K562 (cell line): ENCODE measurements at regions not wholly inside any gene's neighbourhood (a gene's known extent, or its start where the extent isn't known, plus 50 kb on each side); places are given as distances from the start of the nearest gene placed in this dataset.

Experiments used
- ATAC-seq: fragments of 200-7000 bp; cut with Tn5 transposase; 3 replicates; pipeline ENCODE4 v1.9.1; 2020; ENCODE audit warnings: moderate library complexity
- BruUV-seq: library from RNA; stranded (reverse); fragments of 400-500 nt; replicated peaks from 2 replicates; lab custom pipeline; 2021; lab: Mats Ljungman, UMichigan
- CTCF ChIA-PET: fragments of 300-600 bp; formaldehyde crosslinking; extraction: SDS; loops from one replicate; lab custom pipeline; 2021; ENCODE audit warnings: low intra/inter-chr PET ratio; lab: Yijun Ruan, JAX
- POLR2A ChIA-PET: fragments of 300-600, 350-650 bp; sonication (Branson Sonifier 250); formaldehyde crosslinking; extraction: SDS; loops from one replicate; lab custom pipeline; 2021; ENCODE audit warnings: antibody characterized with exemption, inconsistent platforms; lab: Yijun Ruan, JAX
- DNase-seq, 4 experiments: peaks; one replicate each; pipeline versions ENCODE4 v3.0.0 to v3.0.0-alpha.2; 2011 to 2018; ENCODE audit warnings: low spot score in 3 of 4, mixed read lengths in 3 of 4; ENCODE audit errors: extremely low read depth in 1 of 4
- FAIRE-seq: peaks from 2 replicates; lab custom pipeline; 2011; peaks lifted over from hg19 to GRCh38; lab: Jason Lieb, UNC
- H2AFZ ChIP-seq: 2 replicates; pipeline ENCODE4 v1.6.0; 2011; ENCODE audit warnings: low read depth, low read length, control low read depth, inconsistent platforms
- H3K27ac ChIP-seq: fragments of 200-600 bp; 3 replicates; pipeline ENCODE4 v1.8.0; 2011; ENCODE audit warnings: low read depth, mild to moderate bottlenecking, control low read depth, inconsistent platforms, low read length, moderate library complexity, mixed read lengths; ENCODE audit errors: extremely low read depth
- H3K27me3 ChIP-seq, 2 experiments: fragments of 300-600 bp in 1 of 2; 2 replicates in 1 of 2; 3 replicates in 1 of 2; pipeline versions ENCODE4 v1.6.0 to v1.8.0; 2011; ENCODE audit warnings: inconsistent platforms in 2 of 2, low read length in 2 of 2, mild to moderate bottlenecking in 1 of 2, mixed read lengths in 1 of 2, moderate library complexity in 1 of 2; ENCODE audit not compliant: control insufficient read depth in 2 of 2, insufficient read depth in 2 of 2
- H3K36me3 ChIP-seq: fragments of 300-600 bp; 3 replicates; pipeline ENCODE4 v1.8.0; 2011; ENCODE audit warnings: mild to moderate bottlenecking, low read length, inconsistent platforms; ENCODE audit not compliant: control insufficient read depth, insufficient read depth
- H3K4me1 ChIP-seq, 2 experiments: fragments of 200-600 bp in 1 of 2; replicated peaks in 1 of 2; 2 replicates in 1 of 2; 3 replicates in 1 of 2; pipeline versions ENCODE4 v1.5.1 to v1.8.0; 2011; ENCODE audit warnings: inconsistent platforms in 2 of 2, low read length in 2 of 2, mild to moderate bottlenecking in 1 of 2, mixed read lengths in 1 of 2, moderate library complexity in 1 of 2; ENCODE audit not compliant: control insufficient read depth in 2 of 2, insufficient read depth in 2 of 2
- H3K4me2 ChIP-seq: 2 replicates; pipeline ENCODE4 v1.6.1; 2011; ENCODE audit warnings: low read length, control low read depth, inconsistent platforms, mixed read lengths; ENCODE audit not compliant: insufficient read depth
- H3K4me3 ChIP-seq: fragments of 200-600 bp; sonication (generic), shearing (Covaris generic); 2 replicates; pipeline ENCODE4 v1.5.1; 2016; ENCODE audit warnings: control low read depth, inconsistent platforms
- H3K79me2 ChIP-seq: fragments of 200-600 bp; 3 replicates; pipeline ENCODE4 v1.8.0; 2011; ENCODE audit warnings: low read length, inconsistent platforms; ENCODE audit not compliant: control insufficient read depth, insufficient read depth
- H3K9ac ChIP-seq, 2 experiments: 2 replicates each; pipeline versions ENCODE4 v1.6.0 to v1.6.1; 2011; ENCODE audit warnings: low read depth in 2 of 2, low read length in 2 of 2, control low read depth in 1 of 2, inconsistent platforms in 1 of 2, mild to moderate bottlenecking in 1 of 2, mixed read lengths in 1 of 2; ENCODE audit not compliant: insufficient read depth in 1 of 2
- H3K9me1 ChIP-seq: one replicate; pipeline ENCODE4 v1.6.0; 2011; ENCODE audit warnings: inconsistent platforms, mild to moderate bottlenecking, low read length, moderate library complexity; ENCODE audit not compliant: control insufficient read depth, insufficient read depth
- H3K9me3 ChIP-seq: replicated peaks from 2 replicates; pipeline ENCODE4 v1.5.1; 2011; ENCODE audit warnings: low read depth, low read length, inconsistent platforms; ENCODE audit not compliant: control insufficient read depth, insufficient read depth
- H4K20me1 ChIP-seq: replicated peaks from 2 replicates; pipeline ENCODE4 v1.6.1; 2011; ENCODE audit warnings: low read length, inconsistent platforms, mixed read lengths; ENCODE audit not compliant: control insufficient read depth, insufficient read depth
- ARID2 ChIP-seq: fragments of 450-650 bp; IDR thresholded peaks from 2 replicates; pipeline ENCODE4 v1.6.1; 2017; ENCODE audit warnings: antibody characterized with exemption, mild to moderate bottlenecking
- ASH1L ChIP-seq: fragments of 450-650 bp; IDR thresholded peaks from 2 replicates; pipeline ENCODE4 v1.6.1; 2018; ENCODE audit warnings: borderline replicate concordance, mild to moderate bottlenecking, low read depth; ENCODE audit not compliant: partially characterized antibody
- ATF2 ChIP-seq: sonication (generic); formaldehyde crosslinking; IDR thresholded peaks from 2 replicates; pipeline ENCODE4 v1.8.1; 2022; ENCODE audit warnings: missing genetic modification reagents
- CREBBP ChIP-seq: IDR thresholded peaks from one replicate; pipeline ENCODE4 v1.6.1; 2012; ENCODE audit warnings: low read depth, mild to moderate bottlenecking, control low read depth, inconsistent platforms, low read length
- CTCF ChIP-seq, 3 experiments: IDR thresholded peaks in 2 of 3; conservative IDR thresholded peaks in 1 of 3; 2 replicates each; pipeline ENCODE4 v1.5.1; 2011 to 2012; ENCODE audit warnings: low read length in 3 of 3, mild to moderate bottlenecking in 3 of 3, control low read depth in 2 of 3, improper control_type of control experiment in 1 of 3, inconsistent platforms in 1 of 3, low read depth in 1 of 3, mixed read lengths in 1 of 3, moderate library complexity in 1 of 3; ENCODE audit not compliant: insufficient read depth in 2 of 3
- FOXP1 ChIP-seq: sonication (generic); formaldehyde crosslinking; IDR thresholded peaks from 2 replicates; pipeline ENCODE4 v1.8.0; 2022; ENCODE audit warnings: mild to moderate bottlenecking, missing genetic modification reagents
- MCM5 ChIP-seq: fragments of 450-650 bp; IDR thresholded peaks from 2 replicates; pipeline ENCODE4 v1.6.1; 2016; ENCODE audit warnings: low read depth
- MNT ChIP-seq, 2 experiments: fragments of 450-650 bp; conservative IDR thresholded peaks; 2 replicates each; pipeline ENCODE4 v1.6.1; 2017; ENCODE audit warnings: mild to moderate bottlenecking in 2 of 2, moderate library complexity in 2 of 2
- NFATC3 ChIP-seq: fragments of 450-650 bp; IDR thresholded peaks from 2 replicates; pipeline ENCODE4 v1.6.1; 2017; ENCODE audit warnings: mild to moderate bottlenecking
- POU5F1 ChIP-seq: fragments of 150-350 bp; IDR thresholded peaks from 2 replicates; pipeline ENCODE4 v1.6.1; 2014; ENCODE audit warnings: borderline replicate concordance, low read length, low read depth, mild to moderate bottlenecking; ENCODE audit not compliant: partially characterized antibody
- PTTG1 ChIP-seq: fragments of 450-650 bp; IDR thresholded peaks from 2 replicates; pipeline ENCODE4 v1.6.1; 2016; ENCODE audit warnings: low read depth, mild to moderate bottlenecking, missing genetic modification characterization, missing compliant biosample characterization
- ZNF274 ChIP-seq: IDR thresholded peaks from 2 replicates; pipeline ENCODE4 v1.6.1; 2011; ENCODE audit warnings: low read depth, mild to moderate bottlenecking, low read length, moderate library complexity, borderline replicate concordance
- ZNF354B ChIP-seq: fragments of 250-450 bp; sonication (Bioruptor Pico); IDR thresholded peaks from 2 replicates; pipeline ENCODE4 v1.4.0; 2020
- ZNF583 ChIP-seq: fragments of 250-450 bp; sonication (Bioruptor Pico); IDR thresholded peaks from 2 replicates; pipeline ENCODE4 v1.4.0; 2020
- WGBS: fragments of 100-300 bp; shearing (Covaris generic); methylation state at CpG from one replicate; pipeline ENCODE4 v1.1.6; 2016; ENCODE audit warnings: low coverage, mixed read lengths; ENCODE audit not compliant: insufficient coverage; ENCODE audit errors: missing lambda C conversion rate; 5-methylcytosine and 5-hydroxymethylcytosine counted together
- in situ Hi-C: fragments of 300-500 bp; cut with MboI; formaldehyde crosslinking; loops from 4 replicates; pipeline ENCODE4 v1.15.0; 2018; ENCODE audit warnings: inconsistent platforms, mixed read lengths
- intact Hi-C: fragments of 100-400 bp; cut with micrococcal nuclease; formaldehyde crosslinking; loops from 2 replicates; pipeline ENCODE4 v1.14.2; 2022
- TF ChIP-seq, protein P1 (sequence below): fragments of 150-350 bp; IDR thresholded peaks from 2 replicates; pipeline ENCODE4 v1.6.1; 2014; ENCODE audit warnings: low read depth, mild to moderate bottlenecking, low read length, borderline replicate concordance

DNA sequence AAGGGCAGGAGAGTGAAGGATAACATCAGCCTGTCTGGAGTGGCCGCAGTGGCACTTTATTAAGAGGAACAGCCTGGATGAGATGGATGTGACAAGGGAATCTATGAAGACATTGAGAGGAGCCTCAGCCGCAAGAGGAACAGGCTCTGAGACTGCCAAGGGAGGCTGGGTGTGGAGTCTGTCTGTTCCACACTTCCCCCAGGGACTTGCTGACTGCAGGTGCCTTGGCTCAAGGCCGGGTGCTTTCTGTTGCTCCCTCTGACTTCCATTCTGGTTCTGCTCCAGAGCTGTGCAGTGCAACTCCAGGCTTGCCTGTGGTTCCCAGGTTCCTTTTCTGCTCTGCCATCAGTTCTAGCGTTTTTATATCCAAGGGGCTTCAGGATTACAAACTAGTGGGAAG is 54.6 kb downstream of the FRMPD3 start:
- no peaks in the 10 kb centered on the region for H3K79me2 ChIP-seq
- in situ Hi-C loops = no loop called here
- intact Hi-C loops = no loop called here
- ChIA-PET POLR2A (no interaction called here), CTCF (no interaction called here)
- DNase-seq (no peak), ATAC-seq (no peak), FAIRE-seq (no peak)
- 0% methylated on average over 4 of the region's 4 CpGs for WGBS
- peaks cover 3 to 33% of the 10 kb centered on the region in 2 experiments; a peak in 4 of 5 replicates for H3K27me3 ChIP-seq
- no peak overlapping the region for H3K4me2 ChIP-seq
- TF ChIP-seq FOXP1 (CRISPR knock-in tag) = no peak
- TF ChIP-seq ZNF583 (CRISPR knock-in tag) = no peak
- TF ChIP-seq NFATC3 = no peak
- no peak for TF ChIP-seq MCM5
- no peak for TF ChIP-seq ZNF274
- TF ChIP-seq CREBBP = no peak
- no peak for TF ChIP-seq MNT (conservative IDR thresholded peaks at IDR 0.05)
- TF ChIP-seq POU5F1 = no peak
- no peak for TF ChIP-seq ATF2 (CRISPR knock-in tag)
- no peak for TF ChIP-seq ASH1L
- TF ChIP-seq ARID2 = no peak
- no peak for TF ChIP-seq PTTG1 (tag)
- no peak for TF ChIP-seq ZNF354B (CRISPR knock-in tag)
- TF ChIP-seq CTCF (IDR thresholded peaks at IDR 0.05 in 2 of 3, conservative IDR thresholded peaks at IDR 0.05 in 1 of 3; ENCODE audit: insufficient read depth in 2 of 3, low read depth in 1 of 3, low read length in 3 of 3) = no peak
- TF ChIP-seq, protein P1, sequence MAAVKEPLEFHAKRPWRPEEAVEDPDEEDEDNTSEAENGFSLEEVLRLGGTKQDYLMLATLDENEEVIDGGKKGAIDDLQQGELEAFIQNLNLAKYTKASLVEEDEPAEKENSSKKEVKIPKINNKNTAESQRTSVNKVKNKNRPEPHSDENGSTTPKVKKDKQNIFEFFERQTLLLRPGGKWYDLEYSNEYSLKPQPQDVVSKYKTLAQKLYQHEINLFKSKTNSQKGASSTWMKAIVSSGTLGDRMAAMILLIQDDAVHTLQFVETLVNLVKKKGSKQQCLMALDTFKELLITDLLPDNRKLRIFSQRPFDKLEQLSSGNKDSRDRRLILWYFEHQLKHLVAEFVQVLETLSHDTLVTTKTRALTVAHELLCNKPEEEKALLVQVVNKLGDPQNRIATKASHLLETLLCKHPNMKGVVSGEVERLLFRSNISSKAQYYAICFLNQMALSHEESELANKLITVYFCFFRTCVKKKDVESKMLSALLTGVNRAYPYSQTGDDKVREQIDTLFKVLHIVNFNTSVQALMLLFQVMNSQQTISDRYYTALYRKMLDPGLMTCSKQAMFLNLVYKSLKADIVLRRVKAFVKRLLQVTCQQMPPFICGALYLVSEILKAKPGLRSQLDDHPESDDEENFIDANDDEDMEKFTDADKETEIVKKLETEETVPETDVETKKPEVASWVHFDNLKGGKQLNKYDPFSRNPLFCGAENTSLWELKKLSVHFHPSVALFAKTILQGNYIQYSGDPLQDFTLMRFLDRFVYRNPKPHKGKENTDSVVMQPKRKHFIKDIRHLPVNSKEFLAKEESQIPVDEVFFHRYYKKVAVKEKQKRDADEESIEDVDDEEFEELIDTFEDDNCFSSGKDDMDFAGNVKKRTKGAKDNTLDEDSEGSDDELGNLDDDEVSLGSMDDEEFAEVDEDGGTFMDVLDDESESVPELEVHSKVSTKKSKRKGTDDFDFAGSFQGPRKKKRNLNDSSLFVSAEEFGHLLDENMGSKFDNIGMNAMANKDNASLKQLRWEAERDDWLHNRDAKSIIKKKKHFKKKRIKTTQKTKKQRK = no peak
- H3K9me1 ChIP-seq = no peaks in the 10 kb centered on the region
- H3K4me3 ChIP-seq = no peak overlapping the region
- H4K20me1 ChIP-seq = peaks cover 5% of the 10 kb centered on the region; the same call in 1 of the 2 replicates
- H3K36me3 ChIP-seq = no peaks in the 10 kb centered on the region
- H3K9ac ChIP-seq = no peak overlapping the region
- H3K4me1 ChIP-seq = no peaks in the 10 kb centered on the region
- no peaks in the 10 kb centered on the region for H3K9me3 ChIP-seq
- no peak overlapping the region for H3K27ac ChIP-seq
- no peak overlapping the region for H2AFZ ChIP-seq
- no TSS peak for BruUV-seq
